ENCODE measurements at regions not wholly inside any gene's neighbourhood (a gene's known extent, or its start where the extent isn't known, plus 50 kb on each side); places are given as distances from the start of the nearest gene placed in this dataset.

DNA sequence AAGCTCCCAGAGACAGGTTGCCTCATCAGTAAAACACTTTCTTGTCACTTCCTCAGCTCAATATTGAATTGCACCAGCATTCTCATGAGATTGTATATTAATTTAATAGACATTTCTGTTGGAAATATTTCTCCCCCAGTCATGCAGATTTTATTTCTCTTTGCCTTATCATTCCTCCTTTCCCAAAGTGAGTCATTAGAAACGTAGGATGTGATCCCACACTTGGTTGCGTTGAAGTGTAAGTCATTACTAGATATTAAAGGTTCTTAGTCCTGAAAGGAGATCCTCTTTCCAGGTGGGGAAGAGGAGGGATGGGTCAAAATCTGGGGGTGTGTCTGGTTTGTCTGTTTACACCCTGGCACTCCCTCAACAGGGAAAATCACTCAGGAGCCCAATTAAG, 438.2 kb downstream of the SLC4A3 start:
- TF ChIP-seq, protein P1, sequence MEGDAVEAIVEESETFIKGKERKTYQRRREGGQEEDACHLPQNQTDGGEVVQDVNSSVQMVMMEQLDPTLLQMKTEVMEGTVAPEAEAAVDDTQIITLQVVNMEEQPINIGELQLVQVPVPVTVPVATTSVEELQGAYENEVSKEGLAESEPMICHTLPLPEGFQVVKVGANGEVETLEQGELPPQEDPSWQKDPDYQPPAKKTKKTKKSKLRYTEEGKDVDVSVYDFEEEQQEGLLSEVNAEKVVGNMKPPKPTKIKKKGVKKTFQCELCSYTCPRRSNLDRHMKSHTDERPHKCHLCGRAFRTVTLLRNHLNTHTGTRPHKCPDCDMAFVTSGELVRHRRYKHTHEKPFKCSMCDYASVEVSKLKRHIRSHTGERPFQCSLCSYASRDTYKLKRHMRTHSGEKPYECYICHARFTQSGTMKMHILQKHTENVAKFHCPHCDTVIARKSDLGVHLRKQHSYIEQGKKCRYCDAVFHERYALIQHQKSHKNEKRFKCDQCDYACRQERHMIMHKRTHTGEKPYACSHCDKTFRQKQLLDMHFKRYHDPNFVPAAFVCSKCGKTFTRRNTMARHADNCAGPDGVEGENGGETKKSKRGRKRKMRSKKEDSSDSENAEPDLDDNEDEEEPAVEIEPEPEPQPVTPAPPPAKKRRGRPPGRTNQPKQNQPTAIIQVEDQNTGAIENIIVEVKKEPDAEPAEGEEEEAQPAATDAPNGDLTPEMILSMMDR (IDR thresholded peaks at IDR 0.05), result no peak
- TF ChIP-seq EP300 (IDR thresholded peaks at IDR 0.05) (no peak), POLR2A (IDR thresholded peaks at IDR 0.05) (no peak)
